HepG2 (cell line): ENCODE measurements at regions not wholly inside any gene's neighbourhood (a gene's known extent, or its start where the extent isn't known, plus 50 kb on each side); places are given as distances from the start of the nearest gene placed in this dataset.

Source experiments
- ATAC-seq: fragments of 200-7000 bp; cut with Tn5 transposase; 3 replicates; pipeline ENCODE4 v1.9.1; 2020; ENCODE audit warnings: mild to moderate bottlenecking, moderate library complexity
- BruUV-seq: library from RNA; stranded (reverse); fragments of 400-500 nt; replicated peaks from 2 replicates; lab custom pipeline; 2021; lab: Mats Ljungman, UMichigan
- CTCF ChIA-PET: fragments of 300-600 bp; formaldehyde crosslinking; extraction: SDS; loops from one replicate; lab custom pipeline; 2021; ENCODE audit warnings: low total read pairs, inconsistent platforms, low intra/inter-chr PET ratio; lab: Yijun Ruan, JAX
- POLR2A ChIA-PET: fragments of 350-600 bp; sonication (Branson Sonifier 250); formaldehyde crosslinking; loops from one replicate; lab custom pipeline; 2020; ENCODE audit warnings: antibody characterized with exemption, inconsistent platforms; lab: Yijun Ruan, JAX
- DNase-seq: peaks from one replicate; pipeline ENCODE4 v3.0.0-alpha.2; 2015; ENCODE audit warnings: low spot score
- FAIRE-seq: peaks from 3 replicates; lab custom pipeline; 2011; peaks lifted over from hg19 to GRCh38; lab: Jason Lieb, UNC
- H2AFZ ChIP-seq: one replicate; pipeline ENCODE4 v1.6.1; 2011; ENCODE audit warnings: low read length, inconsistent platforms
- H3K27ac ChIP-seq: fragments of 300-600 bp; 3 replicates; pipeline ENCODE4 v1.8.0; 2011; ENCODE audit warnings: mixed run types, mild to moderate bottlenecking, mixed read lengths, low read length, inconsistent platforms; ENCODE audit not compliant: insufficient read depth; ENCODE audit errors: extremely low read length
- H3K27me3 ChIP-seq, 2 experiments: fragments of 200-600 bp in 1 of 2; 2 replicates in 1 of 2; 3 replicates in 1 of 2; pipeline versions ENCODE4 v1.6.0 to v1.8.0; 2011; ENCODE audit warnings: low read length in 2 of 2, mild to moderate bottlenecking in 2 of 2, moderate library complexity in 2 of 2, inconsistent platforms in 1 of 2; ENCODE audit not compliant: insufficient read depth in 2 of 2, control insufficient read depth in 1 of 2
- H3K36me3 ChIP-seq, 2 experiments: fragments of 200-600 bp in 1 of 2; replicated peaks in 1 of 2; 2 replicates in 1 of 2; 3 replicates in 1 of 2; pipeline versions ENCODE4 v1.5.1 to v1.8.0; 2011; ENCODE audit warnings: low read length in 2 of 2, inconsistent platforms in 1 of 2; ENCODE audit not compliant: insufficient read depth in 2 of 2, control insufficient read depth in 1 of 2
- H3K4me1 ChIP-seq: 2 replicates; pipeline ENCODE4 v1.5.1; 2012; ENCODE audit warnings: low read length, inconsistent platforms; ENCODE audit not compliant: insufficient read depth
- H3K4me2 ChIP-seq: 2 replicates; pipeline ENCODE4 v1.6.0; 2011; ENCODE audit warnings: low read depth, low read length, inconsistent platforms
- H3K4me3 ChIP-seq, 3 experiments: fragments of 200-600 bp in 1 of 3; sonication (generic), shearing (Covaris generic) in 1 of 3; replicated peaks in 1 of 3; 2 replicates each; pipeline ENCODE4 v1.5.1; 2011 to 2016; ENCODE audit warnings: low read length in 3 of 3, inconsistent platforms in 2 of 3, low read depth in 2 of 3, mild to moderate bottlenecking in 2 of 3, control low read depth in 1 of 3, mixed read lengths in 1 of 3; ENCODE audit not compliant: insufficient read depth in 1 of 3
- H3K79me2 ChIP-seq: one replicate; pipeline ENCODE4 v1.6.1; 2011; ENCODE audit warnings: low read length, inconsistent platforms; ENCODE audit not compliant: insufficient read depth
- H3K9ac ChIP-seq: 2 replicates; pipeline ENCODE4 v1.6.0; 2011; ENCODE audit warnings: mild to moderate bottlenecking, low read depth, low read length, inconsistent platforms; ENCODE audit not compliant: insufficient read depth
- H3K9me3 ChIP-seq: 2 replicates; pipeline ENCODE4 v1.5.1; 2012; ENCODE audit warnings: mild to moderate bottlenecking, low read length
- H4K20me1 ChIP-seq: 2 replicates; pipeline ENCODE4 v1.6.0; 2011; ENCODE audit warnings: inconsistent platforms, mild to moderate bottlenecking, low read length, moderate library complexity; ENCODE audit not compliant: insufficient read depth
- JARID2 ChIP-seq: sonication (generic); formaldehyde crosslinking; IDR thresholded peaks from 2 replicates; pipeline ENCODE4 v1.8.1; 2023; ENCODE audit warnings: missing genetic modification reagents, inconsistent platforms; ENCODE audit not compliant: insufficient replicate concordance
- MIER2 ChIP-seq: IDR thresholded peaks from 2 replicates; pipeline ENCODE4 v1.6.1; 2016; ENCODE audit warnings: missing biosample characterization, missing genetic modification reagents
- MYC ChIP-seq: sonication (generic); formaldehyde crosslinking; IDR thresholded peaks from 2 replicates; pipeline ENCODE4 v1.9.0; 2021; ENCODE audit warnings: missing genetic modification reagents, borderline replicate concordance
- TMF1 ChIP-seq: sonication (generic); formaldehyde crosslinking; IDR thresholded peaks from 2 replicates; pipeline ENCODE4 v1.8.1; 2022; ENCODE audit warnings: low read depth, missing genetic modification reagents
- ZNF639 ChIP-seq: conservative IDR thresholded peaks from 2 replicates; pipeline ENCODE4 v1.6.1; 2018; ENCODE audit warnings: missing genetic modification reagents
- ZNF644 ChIP-seq: IDR thresholded peaks from 2 replicates; pipeline ENCODE4 v1.6.1; 2016; ENCODE audit warnings: low read depth
- ZNF687 ChIP-seq: sonication (generic); formaldehyde crosslinking; IDR thresholded peaks from 2 replicates; pipeline ENCODE4 v1.5.1; 2020; ENCODE audit warnings: mild to moderate bottlenecking, missing genetic modification reagents, moderate library complexity
- WGBS: methylation state at CpG from one replicate; pipeline ENCODE4 v1.1.6; 2017; ENCODE audit warnings: low lambda C conversion rate; 5-methylcytosine and 5-hydroxymethylcytosine counted together
- in situ Hi-C: cut with HindIII; loops from 2 replicates; pipeline ENCODE4 v1.10.0; 2017; ENCODE audit warnings: low pct_unique_long_range_greater_than_20kb; ENCODE audit not compliant: extremely low pct_ligation_motif_present
- intact Hi-C: fragments of 100-400 bp; cut with micrococcal nuclease; formaldehyde crosslinking; loops from one replicate; pipeline ENCODE4 v1.10.0; 2022; ENCODE audit not compliant: unreplicated experiment

GRCh38 chr15:62914461-62915079 is 128.0 kb upstream of the TPM1 start:
- Histone ChIP-seq H3K27me3 (no peaks in the 10 kb centered on the region), H3K27ac (no peak overlapping the region), H2AFZ (no peak overlapping the region), H3K4me1 (peaks cover 21% of the 10 kb centered on the region), H3K4me2 (no peak overlapping the region), H3K9me3 (no peaks in the 10 kb centered on the region), H3K9ac (no peak overlapping the region), H3K79me2 (no peaks in the 10 kb centered on the region), H3K4me3 (no peak overlapping the region), H4K20me1 (no peaks in the 10 kb centered on the region), H3K36me3 (no peaks in the 10 kb centered on the region)
- no TSS peak for BruUV-seq
- in situ Hi-C loops (no loop called here), intact Hi-C loops (no loop called here)
- ATAC-seq (no peak), FAIRE-seq (no peak), DNase-seq (no peak)
- no peak for TF ChIP-seq ZNF687
- TF ChIP-seq JARID2 (CRISPR knock-in tag) = no peak
- TF ChIP-seq MIER2 = no peak
- no peak for TF ChIP-seq ZNF639 (CRISPR knock-in tag)
- TF ChIP-seq ZNF644 (CRISPR knock-in tag) = no peak
- no peak for TF ChIP-seq TMF1
- no peak for TF ChIP-seq MYC (CRISPR knock-in tag)
- ChIA-PET POLR2A (no interaction called here), CTCF (no interaction called here)
- 83% methylated on average over 7 of the region's 7 CpGs for WGBS
